Cardiac fibroblast (primary cell): ENCODE measurements at regions not wholly inside any gene's neighbourhood (a gene's known extent, or its start where the extent isn't known, plus 50 kb on each side); places are given as distances from the start of the nearest gene placed in this dataset.

Source experiments
- DNase-seq, 2 donors: peaks; one replicate each; pipeline versions ENCODE4 v3.0.0 to v3.0.0-alpha.2; 2010; ENCODE audit warnings: low read depth in 2 of 2
- H3K4me3 ChIP-seq, 2 donors: replicated peaks in 1 of 2; 1 replicate in 1 of 2; 2 replicates in 1 of 2; pipeline ENCODE4 v1.5.1; 2011; ENCODE audit warnings: low read depth in 2 of 2, low read length in 2 of 2, mild to moderate bottlenecking in 2 of 2, moderate library complexity in 1 of 2
- TF ChIP-seq, protein P1 (sequence below): IDR thresholded peaks from one replicate; pipeline ENCODE4 v1.5.1; 2011; ENCODE audit warnings: low read depth, mild to moderate bottlenecking, low read length, inconsistent platforms

GRCh38 chr12:4116251-4117111 is 157.1 kb upstream of the CCND2 start:
- TF ChIP-seq, protein P1, sequence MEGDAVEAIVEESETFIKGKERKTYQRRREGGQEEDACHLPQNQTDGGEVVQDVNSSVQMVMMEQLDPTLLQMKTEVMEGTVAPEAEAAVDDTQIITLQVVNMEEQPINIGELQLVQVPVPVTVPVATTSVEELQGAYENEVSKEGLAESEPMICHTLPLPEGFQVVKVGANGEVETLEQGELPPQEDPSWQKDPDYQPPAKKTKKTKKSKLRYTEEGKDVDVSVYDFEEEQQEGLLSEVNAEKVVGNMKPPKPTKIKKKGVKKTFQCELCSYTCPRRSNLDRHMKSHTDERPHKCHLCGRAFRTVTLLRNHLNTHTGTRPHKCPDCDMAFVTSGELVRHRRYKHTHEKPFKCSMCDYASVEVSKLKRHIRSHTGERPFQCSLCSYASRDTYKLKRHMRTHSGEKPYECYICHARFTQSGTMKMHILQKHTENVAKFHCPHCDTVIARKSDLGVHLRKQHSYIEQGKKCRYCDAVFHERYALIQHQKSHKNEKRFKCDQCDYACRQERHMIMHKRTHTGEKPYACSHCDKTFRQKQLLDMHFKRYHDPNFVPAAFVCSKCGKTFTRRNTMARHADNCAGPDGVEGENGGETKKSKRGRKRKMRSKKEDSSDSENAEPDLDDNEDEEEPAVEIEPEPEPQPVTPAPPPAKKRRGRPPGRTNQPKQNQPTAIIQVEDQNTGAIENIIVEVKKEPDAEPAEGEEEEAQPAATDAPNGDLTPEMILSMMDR: no peak
- peak; percentile 53 to 64 for DNase-seq
- H3K4me3 ChIP-seq: no peak overlapping the region

GRCh38 chr12:4115570-4115969 is 158.0 kb upstream of the CCND2 start:
- no peak for DNase-seq
- TF ChIP-seq, protein P1: no peak
- no peak overlapping the region for H3K4me3 ChIP-seq

DNA sequence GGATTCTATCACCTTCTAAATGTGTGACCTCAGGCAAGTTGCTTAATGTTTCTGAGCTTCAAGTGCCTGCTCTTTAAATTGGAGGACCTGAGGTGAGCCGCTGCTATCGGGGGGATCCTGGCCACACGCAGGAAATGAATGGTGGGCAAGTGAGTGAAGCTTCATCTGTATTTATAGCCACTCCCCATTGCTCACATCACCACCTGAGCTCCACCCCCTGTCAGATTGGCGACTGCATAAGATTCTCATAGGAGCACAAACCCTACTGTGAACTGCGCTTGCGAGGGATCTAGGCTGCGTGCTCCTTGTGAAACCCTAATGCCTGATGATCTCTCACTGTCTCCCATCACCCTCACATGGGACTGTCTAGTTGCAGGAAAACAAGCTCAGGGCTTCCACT is 158.6 kb upstream of the CCND2 start:
- DNase-seq: no peak
- TF ChIP-seq, protein P1: no peak
- no peak overlapping the region for H3K4me3 ChIP-seq

DNA sequence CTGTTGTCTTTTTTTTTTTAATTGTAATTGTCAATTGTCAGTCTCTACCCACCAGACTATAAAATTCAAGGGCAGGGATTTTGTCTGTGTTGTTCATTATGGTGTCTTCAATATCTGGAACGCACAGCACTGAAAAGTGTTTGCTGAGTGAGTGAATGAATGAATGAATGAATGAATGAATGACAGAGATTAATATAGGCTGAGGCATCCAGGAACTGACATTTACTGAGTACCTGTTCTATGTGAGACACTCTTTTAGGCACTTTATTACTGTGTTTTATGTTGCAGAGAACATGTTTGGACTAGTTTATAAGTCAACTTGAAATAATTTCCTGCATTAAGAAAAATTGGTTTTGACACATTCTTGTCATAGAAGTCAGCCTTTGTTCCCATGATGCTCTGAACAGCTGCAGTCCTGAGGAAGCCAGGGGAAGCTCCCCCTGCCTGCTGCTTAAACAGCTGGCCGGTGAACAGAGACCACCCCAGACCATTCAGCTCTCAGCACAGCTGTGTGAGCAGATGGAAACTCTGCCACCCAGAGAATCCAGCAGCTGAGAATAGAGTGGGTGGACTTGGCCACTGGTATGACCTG is 160.7 kb upstream of the CCND2 start:
- TF ChIP-seq, protein P1: no peak
- no peak overlapping the region for H3K4me3 ChIP-seq
- peak in 1 of 2 donors; percentile 15 for DNase-seq

DNA sequence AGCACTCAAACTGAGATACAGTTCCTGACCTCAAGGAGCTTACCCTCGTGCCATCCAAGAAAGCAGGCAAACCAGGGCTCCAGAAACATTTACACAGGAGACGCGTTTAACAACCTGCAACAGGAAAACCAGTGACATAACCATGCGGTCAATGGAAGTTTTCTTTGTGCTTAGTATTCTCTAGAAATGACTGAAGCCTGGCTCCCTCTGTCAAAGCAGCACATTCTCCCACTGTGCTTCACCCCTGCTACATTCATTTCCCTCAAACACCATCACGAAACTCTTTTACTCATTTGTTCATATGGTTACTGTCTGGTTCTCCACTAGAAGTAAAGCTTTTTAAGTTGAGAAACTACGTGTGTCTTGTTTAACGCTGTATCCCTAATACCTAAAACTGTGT is 161.3 kb upstream of the CCND2 start:
- no peak for DNase-seq
- H3K4me3 ChIP-seq: no peak overlapping the region

DNA sequence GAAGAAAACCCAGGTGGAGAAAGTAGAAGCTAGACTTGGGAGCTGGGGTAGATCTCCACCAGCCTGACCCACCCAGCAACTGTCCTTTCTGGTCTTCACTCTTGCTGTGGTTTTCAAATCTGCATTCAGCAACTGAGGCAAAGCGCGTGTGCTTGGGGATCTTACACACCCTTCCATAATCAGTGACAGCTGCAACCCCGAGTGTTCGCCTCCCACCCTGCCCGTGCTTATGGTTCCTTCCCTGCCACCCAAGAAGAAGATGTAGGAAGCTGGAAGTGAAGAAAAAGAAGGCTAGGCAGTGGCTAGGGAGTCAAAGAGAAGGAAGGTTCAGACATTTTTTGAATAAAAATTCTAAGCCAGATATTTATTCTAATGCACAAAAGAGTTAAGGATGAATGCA is 162.6 kb upstream of the CCND2 start:
- no peak overlapping the region for H3K4me3 ChIP-seq
- no peak for DNase-seq
- TF ChIP-seq, protein P1: no peak

More for the DNA sequence above, 161.3 kb upstream of the CCND2 start:
- TF ChIP-seq, protein P1: no peak
